SK-N-SH (cell line): ENCODE measurements at regions not wholly inside any gene's neighbourhood (a gene's known extent, or its start where the extent isn't known, plus 50 kb on each side); places are given as distances from the start of the nearest gene placed in this dataset.

Experiments used
- CTCF ChIP-seq: fragments of 200-600 bp; sonication (generic); IDR thresholded peaks from 2 replicates; pipeline ENCODE4 v1.6.1; 2017; ENCODE audit warnings: antibody characterized with exemption, mild to moderate bottlenecking, moderate library complexity
- ELF1 ChIP-seq: IDR thresholded peaks from 2 replicates; pipeline ENCODE4 v1.4.0; 2012
- JUND ChIP-seq: IDR thresholded peaks from 2 replicates; pipeline ENCODE4 v1.4.0; 2012
- POLR2AphosphoS5 ChIP-seq: IDR thresholded peaks from 2 replicates; pipeline ENCODE4 v1.6.1; 2012; ENCODE audit warnings: low read depth, low read length
- REST ChIP-seq: IDR thresholded peaks from 2 replicates; pipeline ENCODE4 v1.6.1; 2012; ENCODE audit warnings: mild to moderate bottlenecking, low read depth, low read length, moderate library complexity
- SIN3A ChIP-seq: IDR thresholded peaks from 2 replicates; pipeline ENCODE4 v1.6.1; 2012; ENCODE audit warnings: low read depth, mild to moderate bottlenecking, low read length, moderate library complexity, borderline replicate concordance
- TAF1 ChIP-seq: IDR thresholded peaks from 2 replicates; pipeline ENCODE4 v1.6.1; 2012; ENCODE audit warnings: low read depth, mild to moderate bottlenecking, low read length, moderate library complexity, borderline replicate concordance
- TEAD4 ChIP-seq: IDR thresholded peaks from 2 replicates; pipeline ENCODE4 v1.4.0; 2012; ENCODE audit warnings: mild to moderate bottlenecking, borderline replicate concordance; ENCODE audit not compliant: insufficient read depth

- no peak for TF ChIP-seq CTCF
- no peak for TF ChIP-seq SIN3A
- no peak for TF ChIP-seq POLR2AphosphoS5
- no peak for TF ChIP-seq REST
- TF ChIP-seq TEAD4 = no peak
- no peak for TF ChIP-seq TAF1
- TF ChIP-seq ELF1 = no peak
- TF ChIP-seq JUND = no peak
Measured at GRCh38 chr10:106311590-106311989, 852.9 kb downstream of the SORCS1 start.
